Endodermal cell (in vitro differentiated cells): ENCODE measurements at regions not wholly inside any gene's neighbourhood (a gene's known extent, or its start where the extent isn't known, plus 50 kb on each side); places are given as distances from the start of the nearest gene placed in this dataset.

Experiments
- DNase-seq: peaks from one replicate; pipeline ENCODE4 v3.0.0-alpha.2; 2017
- H3K27ac ChIP-seq: 2 replicates; pipeline ENCODE4 v1.5.1; 2013; ENCODE audit warnings: mild to moderate bottlenecking, low read depth, low read length, moderate library complexity
- H3K27me3 ChIP-seq: 2 replicates; pipeline ENCODE4 v1.6.1; 2013; ENCODE audit warnings: mild to moderate bottlenecking, low read length, moderate library complexity; ENCODE audit not compliant: insufficient read depth, control insufficient read depth, poor library complexity, severe bottlenecking
- H3K36me3 ChIP-seq: 2 replicates; pipeline ENCODE4 v1.7.0; 2013; ENCODE audit warnings: mild to moderate bottlenecking, low read length, moderate library complexity; ENCODE audit not compliant: control insufficient read depth, insufficient read depth
- H3K4me1 ChIP-seq: one replicate; pipeline ENCODE4 v1.7.0; 2013; ENCODE audit warnings: low read length; ENCODE audit not compliant: control insufficient read depth, insufficient read depth
- H3K4me3 ChIP-seq: 2 replicates; pipeline ENCODE4 v1.5.1; 2013; ENCODE audit warnings: mild to moderate bottlenecking, low read length, moderate library complexity
- H3K9ac ChIP-seq: 2 replicates; pipeline ENCODE4 v1.6.1; 2013; ENCODE audit warnings: mild to moderate bottlenecking, low read length, moderate library complexity; ENCODE audit not compliant: poor library complexity, severe bottlenecking; ENCODE audit errors: extremely low read depth
- H3K9me3 ChIP-seq: 2 replicates; pipeline ENCODE4 v1.6.1; 2013; ENCODE audit warnings: mild to moderate bottlenecking, low read length, moderate library complexity; ENCODE audit not compliant: control insufficient read depth
- H3K27ac Mint-ChIP-seq: 2 replicates; pipeline ENCODE4 v1.8.0; 2020; ENCODE audit warnings: mixed read lengths
- H3K27me3 Mint-ChIP-seq: 2 replicates; pipeline ENCODE4 v1.8.0; 2021; ENCODE audit warnings: mild to moderate bottlenecking, mixed read lengths; ENCODE audit not compliant: insufficient read depth
- H3K36me3 Mint-ChIP-seq: 2 replicates; pipeline ENCODE4 v1.8.0; 2020; ENCODE audit warnings: low read depth, mixed read lengths
- H3K4me1 Mint-ChIP-seq: 2 replicates; pipeline ENCODE4 v1.8.0; 2020; ENCODE audit warnings: mixed read lengths
- H3K4me3 Mint-ChIP-seq: 2 replicates; pipeline ENCODE4 v1.8.0; 2020; ENCODE audit warnings: mild to moderate bottlenecking, moderate library complexity, mixed read lengths
- H3K9me3 Mint-ChIP-seq: 2 replicates; pipeline ENCODE4 v1.8.0; 2020; ENCODE audit warnings: mild to moderate bottlenecking, mixed read lengths
- WGBS, 2 experiments: methylation state at CpG; one replicate each; pipeline versions ENCODE4 v1.1.5 to v1.1.7; 2013; ENCODE audit warnings: missing lambda C conversion rate in 2 of 2, mixed read lengths in 1 of 2; ENCODE audit not compliant: insufficient coverage in 1 of 2, insufficient read length in 1 of 2; 5-methylcytosine and 5-hydroxymethylcytosine counted together
- TF ChIP-seq, protein P1 (sequence below): fragments of 200-600 bp; sonication (generic); conservative IDR thresholded peaks from 2 replicates; pipeline ENCODE4 v1.5.0; 2021; ENCODE audit warnings: antibody characterized with exemption, mild to moderate bottlenecking

DNA sequence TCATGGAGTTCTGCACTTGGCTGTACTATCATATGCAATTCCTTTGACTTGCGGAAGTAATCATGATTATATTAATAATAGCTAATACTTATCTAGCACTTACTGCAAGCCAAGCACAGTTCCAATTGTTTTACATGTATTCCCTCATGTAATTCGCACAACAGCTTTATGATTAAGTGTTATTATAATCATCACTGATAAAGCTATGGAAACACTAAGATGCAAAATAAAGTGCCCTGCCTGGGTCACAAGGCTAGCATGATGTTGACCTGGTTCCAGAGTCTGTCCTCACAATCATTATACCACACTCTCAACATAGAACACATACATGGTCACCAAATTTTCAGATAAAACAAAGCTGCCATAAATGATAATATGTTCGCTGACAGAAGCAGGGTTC, 234.6 kb downstream of the FMR1NB start:
- H3K9me3 Mint-ChIP-seq = peaks cover 23% of the 10 kb centered on the region
- Histone ChIP-seq H3K4me1 (no peaks in the 10 kb centered on the region), H3K4me3 (no peak overlapping the region), H3K27ac (no peak overlapping the region), H3K27me3 (no peaks in the 10 kb centered on the region), H3K36me3 (no peaks in the 10 kb centered on the region), H3K9me3 (no peaks in the 10 kb centered on the region), H3K9ac (no peak overlapping the region)
- no peaks in the 10 kb centered on the region for H3K4me1 Mint-ChIP-seq
- no peak overlapping the region for H3K4me3 Mint-ChIP-seq
- WGBS, 2 experiments = 100% methylated on average over 1 of the region's 3 CpGs; no CpG with 5 or more reads in 1 of the 2 experiments
- no peak overlapping the region for H3K27ac Mint-ChIP-seq
- H3K36me3 Mint-ChIP-seq = no peaks in the 10 kb centered on the region
- no peak for DNase-seq
- TF ChIP-seq, protein P1, sequence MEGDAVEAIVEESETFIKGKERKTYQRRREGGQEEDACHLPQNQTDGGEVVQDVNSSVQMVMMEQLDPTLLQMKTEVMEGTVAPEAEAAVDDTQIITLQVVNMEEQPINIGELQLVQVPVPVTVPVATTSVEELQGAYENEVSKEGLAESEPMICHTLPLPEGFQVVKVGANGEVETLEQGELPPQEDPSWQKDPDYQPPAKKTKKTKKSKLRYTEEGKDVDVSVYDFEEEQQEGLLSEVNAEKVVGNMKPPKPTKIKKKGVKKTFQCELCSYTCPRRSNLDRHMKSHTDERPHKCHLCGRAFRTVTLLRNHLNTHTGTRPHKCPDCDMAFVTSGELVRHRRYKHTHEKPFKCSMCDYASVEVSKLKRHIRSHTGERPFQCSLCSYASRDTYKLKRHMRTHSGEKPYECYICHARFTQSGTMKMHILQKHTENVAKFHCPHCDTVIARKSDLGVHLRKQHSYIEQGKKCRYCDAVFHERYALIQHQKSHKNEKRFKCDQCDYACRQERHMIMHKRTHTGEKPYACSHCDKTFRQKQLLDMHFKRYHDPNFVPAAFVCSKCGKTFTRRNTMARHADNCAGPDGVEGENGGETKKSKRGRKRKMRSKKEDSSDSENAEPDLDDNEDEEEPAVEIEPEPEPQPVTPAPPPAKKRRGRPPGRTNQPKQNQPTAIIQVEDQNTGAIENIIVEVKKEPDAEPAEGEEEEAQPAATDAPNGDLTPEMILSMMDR = no peak
- H3K27me3 Mint-ChIP-seq = no peaks in the 10 kb centered on the region

DNA sequence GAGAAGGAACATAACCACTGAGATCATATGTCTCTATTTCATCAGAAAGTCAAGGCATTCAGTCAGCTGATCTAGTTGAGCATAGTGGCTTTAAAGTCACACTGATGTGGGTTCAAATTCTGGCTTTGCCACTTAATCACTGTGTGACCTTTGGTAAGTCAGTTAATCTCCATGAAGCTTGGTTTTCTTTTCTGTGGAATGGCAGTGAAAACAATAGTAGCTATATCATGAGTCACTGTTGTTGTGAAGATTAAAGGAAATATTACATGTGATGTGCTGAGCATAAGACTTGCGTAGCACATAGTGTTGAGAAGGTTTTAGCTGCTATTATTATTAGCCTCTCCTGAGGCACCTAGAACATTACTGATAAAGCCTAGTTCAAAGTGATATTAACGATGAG, 242.2 kb downstream of the FMR1NB start:
- Histone ChIP-seq H3K27ac (no peak overlapping the region), H3K27me3 (no peaks in the 10 kb centered on the region), H3K4me1 (no peaks in the 10 kb centered on the region), H3K9me3 (no peaks in the 10 kb centered on the region), H3K4me3 (no peak overlapping the region), H3K36me3 (no peaks in the 10 kb centered on the region), H3K9ac (no peak overlapping the region)
- no peak for DNase-seq
- H3K4me1 Mint-ChIP-seq = no peaks in the 10 kb centered on the region
- H3K36me3 Mint-ChIP-seq = no peaks in the 10 kb centered on the region
- no peak overlapping the region for H3K27ac Mint-ChIP-seq
- WGBS, 2 experiments = 80 to 95% methylated on average over 1 to 2 of the region's 2 CpGs
- H3K9me3 Mint-ChIP-seq = peaks cover 64% of the 10 kb centered on the region
- TF ChIP-seq, protein P1 = no peak
- H3K27me3 Mint-ChIP-seq = no peaks in the 10 kb centered on the region
- H3K4me3 Mint-ChIP-seq = no peak overlapping the region

DNA sequence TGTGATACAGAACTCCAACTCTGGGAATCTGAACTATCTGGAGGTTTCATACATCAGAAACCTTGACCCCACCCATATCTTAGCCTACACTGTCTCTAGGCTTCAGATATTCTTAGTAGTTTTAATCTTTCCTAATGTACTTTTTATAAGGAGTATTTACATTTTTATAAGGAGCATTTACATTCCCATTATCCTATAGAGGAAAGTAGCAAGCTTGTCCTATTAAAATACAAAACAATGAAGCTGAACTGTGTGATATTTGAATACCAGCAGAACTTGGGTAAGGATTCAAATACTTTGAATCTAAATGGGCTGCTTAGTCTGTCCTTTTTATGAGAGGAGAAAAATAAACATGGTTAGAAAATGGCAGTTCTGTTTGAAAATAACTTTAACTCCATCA, 247.4 kb downstream of the FMR1NB start:
- no peak overlapping the region for H3K4me3 ChIP-seq
- no peak for DNase-seq
- no peak overlapping the region for H3K27ac ChIP-seq
- H3K27me3 ChIP-seq = no peaks in the 10 kb centered on the region
- no peaks in the 10 kb centered on the region for H3K4me1 Mint-ChIP-seq
- TF ChIP-seq, protein P1 = no peak
- H3K9me3 Mint-ChIP-seq = peaks cover 64% of the 10 kb centered on the region
- H3K9ac ChIP-seq = no peak overlapping the region
- no peak overlapping the region for H3K27ac Mint-ChIP-seq
- H3K36me3 ChIP-seq = no peaks in the 10 kb centered on the region
- no peaks in the 10 kb centered on the region for H3K9me3 ChIP-seq
- H3K27me3 Mint-ChIP-seq = no peaks in the 10 kb centered on the region
- H3K4me1 ChIP-seq = no peaks in the 10 kb centered on the region
- no peak overlapping the region for H3K4me3 Mint-ChIP-seq
- H3K36me3 Mint-ChIP-seq = no peaks in the 10 kb centered on the region
